ENCODE measurements at regions not wholly inside any gene's neighbourhood (a gene's known extent, or its start where the extent isn't known, plus 50 kb on each side); places are given as distances from the start of the nearest gene placed in this dataset.
"Not testable (repeated sequence)": the region's sequence is repeated elsewhere in the genome, so short reads cannot be mapped to it uniquely, and the experiment has no call there.

GRCh38 chr19:23984911-23985310 lies 70.2 kb downstream of the ZNF726 start:
- not testable (repeated sequence) for H3K9ac ChIP-seq (ENCODE audit: insufficient read length, low read depth); H3K27me3 ChIP-seq (ENCODE audit: insufficient read depth, insufficient read length); H3K36me3 ChIP-seq (ENCODE audit: insufficient read depth, insufficient read length, low read length); DNase-seq (ENCODE audit: low read depth, low spot score); H3K4me1 ChIP-seq (ENCODE audit: insufficient read depth, insufficient read length); H3K9me3 ChIP-seq (ENCODE audit: insufficient read depth, low read length); H3K4me3 ChIP-seq (ENCODE audit: insufficient read length, low read depth)

- H3K9me3 ChIP-seq (ENCODE audit: insufficient read depth, low read length) = no peaks in the 10 kb centered on the region
- TF ChIP-seq SUZ12 (IDR thresholded peaks at IDR 0.05; ENCODE audit: extremely low read depth, insufficient read depth, insufficient read length) (no peak), ZNF274 (IDR thresholded peaks at IDR 0.05; ENCODE audit: low read depth, low read length) (no peak), YY1 (IDR thresholded peaks at IDR 0.05; ENCODE audit: insufficient read depth, insufficient read length) (no peak)
- no peak for DNase-seq (ENCODE audit: low read depth, low spot score)
- H3K4me1 ChIP-seq (ENCODE audit: insufficient read depth, insufficient read length) = no peaks in the 10 kb centered on the region
- H3K4me3 ChIP-seq (ENCODE audit: insufficient read length, low read depth) = no peak overlapping the region
- no peaks in the 10 kb centered on the region for H3K36me3 ChIP-seq (ENCODE audit: insufficient read depth, insufficient read length, low read length)
- no peak overlapping the region for H3K9ac ChIP-seq (ENCODE audit: insufficient read length, low read depth)
- H3K27me3 ChIP-seq (ENCODE audit: insufficient read depth, insufficient read length) = no peaks in the 10 kb centered on the region
Measured at GRCh38 chr19:23986623-23987022, 71.9 kb downstream of the ZNF726 start.

- DNase-seq (ENCODE audit: low read depth, low spot score) = no peak
- no peaks in the 10 kb centered on the region for H3K9me3 ChIP-seq (ENCODE audit: insufficient read depth, low read length)
- no peak overlapping the region for H3K9ac ChIP-seq (ENCODE audit: insufficient read length, low read depth)
- H3K27me3 ChIP-seq (ENCODE audit: insufficient read depth, insufficient read length) = no peaks in the 10 kb centered on the region
- TF ChIP-seq ZNF274 (IDR thresholded peaks at IDR 0.05; ENCODE audit: low read depth, low read length) (no peak), YY1 (IDR thresholded peaks at IDR 0.05; ENCODE audit: insufficient read depth, insufficient read length) (no peak), SUZ12 (IDR thresholded peaks at IDR 0.05; ENCODE audit: extremely low read depth, insufficient read depth, insufficient read length) (no peak)
- no peak overlapping the region for H3K4me3 ChIP-seq (ENCODE audit: insufficient read length, low read depth)
- H3K4me1 ChIP-seq (ENCODE audit: insufficient read depth, insufficient read length) = no peaks in the 10 kb centered on the region
- no peaks in the 10 kb centered on the region for H3K36me3 ChIP-seq (ENCODE audit: insufficient read depth, insufficient read length, low read length)
Measured at GRCh38 chr19:23991170-23991569, 76.5 kb downstream of the ZNF726 start.

DNA sequence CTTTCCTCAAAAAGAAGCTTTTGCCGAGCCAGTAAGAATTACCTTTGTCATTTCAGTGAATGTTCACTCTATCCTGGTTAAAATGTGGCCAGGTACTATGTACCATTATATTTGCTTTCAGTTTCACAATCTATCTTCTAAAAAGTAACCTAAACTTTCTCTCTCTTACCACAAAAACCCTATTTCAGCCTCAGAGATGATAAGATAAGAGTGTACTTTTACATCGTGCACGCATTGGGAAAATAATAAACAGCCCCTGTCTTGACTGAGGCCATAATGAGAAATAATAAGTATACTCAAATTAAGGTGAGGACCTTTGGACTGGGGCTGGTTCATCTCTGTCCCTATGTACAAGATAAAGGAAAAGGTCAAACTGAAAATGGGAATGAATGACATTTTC lies 77.7 kb downstream of the ZNF726 start:
- peaks cover 10% of the 10 kb centered on the region for H3K9me3 ChIP-seq (ENCODE audit: insufficient read depth, low read length)
- H3K9ac ChIP-seq (ENCODE audit: insufficient read length, low read depth) = no peak overlapping the region
- H3K27me3 ChIP-seq (ENCODE audit: insufficient read depth, insufficient read length) = no peaks in the 10 kb centered on the region
- DNase-seq (ENCODE audit: low read depth, low spot score) = no peak
- H3K36me3 ChIP-seq (ENCODE audit: insufficient read depth, insufficient read length, low read length) = no peaks in the 10 kb centered on the region
- H3K4me3 ChIP-seq (ENCODE audit: insufficient read length, low read depth) = no peak overlapping the region
- H3K4me1 ChIP-seq (ENCODE audit: insufficient read depth, insufficient read length) = no peaks in the 10 kb centered on the region
- TF ChIP-seq YY1 (IDR thresholded peaks at IDR 0.05; ENCODE audit: insufficient read depth, insufficient read length) (no peak), SUZ12 (IDR thresholded peaks at IDR 0.05; ENCODE audit: extremely low read depth, insufficient read depth, insufficient read length) (no peak)

GRCh38 chr19:23993440-23993839 lies 78.8 kb downstream of the ZNF726 start:
- DNase-seq (ENCODE audit: low read depth, low spot score) = no peak
- Histone ChIP-seq H3K4me3 (ENCODE audit: insufficient read length, low read depth) (no peak overlapping the region), H3K9me3 (ENCODE audit: insufficient read depth, low read length) (peaks cover 21% of the 10 kb centered on the region), H3K36me3 (ENCODE audit: insufficient read depth, insufficient read length, low read length) (no peaks in the 10 kb centered on the region), H3K4me1 (ENCODE audit: insufficient read depth, insufficient read length) (no peaks in the 10 kb centered on the region), H3K27me3 (ENCODE audit: insufficient read depth, insufficient read length) (no peaks in the 10 kb centered on the region), H3K9ac (ENCODE audit: insufficient read length, low read depth) (no peak overlapping the region)
- TF ChIP-seq YY1 (IDR thresholded peaks at IDR 0.05; ENCODE audit: insufficient read depth, insufficient read length) (no peak), ZNF274 (IDR thresholded peaks at IDR 0.05; ENCODE audit: low read depth, low read length) (no peak), SUZ12 (IDR thresholded peaks at IDR 0.05; ENCODE audit: extremely low read depth, insufficient read depth, insufficient read length) (no peak)

- TF ChIP-seq SUZ12 (IDR thresholded peaks at IDR 0.05; ENCODE audit: extremely low read depth, insufficient read depth, insufficient read length) (no peak), YY1 (IDR thresholded peaks at IDR 0.05; ENCODE audit: insufficient read depth, insufficient read length) (no peak), ZNF274 (IDR thresholded peaks at IDR 0.05; ENCODE audit: low read depth, low read length) (no peak)
- Histone ChIP-seq H3K9ac (ENCODE audit: insufficient read length, low read depth) (no peak overlapping the region), H3K9me3 (ENCODE audit: insufficient read depth, low read length) (peaks cover 34% of the 10 kb centered on the region), H3K27me3 (ENCODE audit: insufficient read depth, insufficient read length) (no peaks in the 10 kb centered on the region), H3K4me1 (ENCODE audit: insufficient read depth, insufficient read length) (no peaks in the 10 kb centered on the region), H3K36me3 (ENCODE audit: insufficient read depth, insufficient read length, low read length) (no peaks in the 10 kb centered on the region), H3K4me3 (ENCODE audit: insufficient read length, low read depth) (no peak overlapping the region)
- DNase-seq (ENCODE audit: low read depth, low spot score) = peak; percentile 63
Measured at GRCh38 chr19:23996549-23996948, 81.9 kb downstream of the ZNF726 start.

DNA sequence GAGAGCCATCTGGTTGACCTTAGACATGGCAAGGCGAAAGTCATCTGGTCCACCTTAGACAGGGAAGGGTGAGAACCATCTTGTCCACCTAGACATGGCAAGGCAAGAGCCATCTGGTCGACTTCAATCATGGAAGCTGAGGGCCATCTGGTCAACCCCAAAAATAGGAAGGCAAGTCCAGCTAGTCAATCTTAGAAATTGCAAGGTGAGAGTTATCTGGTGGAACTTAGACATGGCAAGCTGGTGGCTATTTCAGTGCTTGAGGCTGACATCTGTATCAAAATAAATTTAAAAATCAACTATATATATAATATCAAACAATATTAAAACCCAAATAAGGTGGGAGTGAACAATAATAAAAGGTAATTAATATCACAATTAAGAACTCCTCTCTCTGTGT lies 83.9 kb downstream of the ZNF726 start:
- no peak for TF ChIP-seq YY1 (IDR thresholded peaks at IDR 0.05; ENCODE audit: insufficient read depth, insufficient read length)
- TF ChIP-seq ZNF274 (IDR thresholded peaks at IDR 0.05; ENCODE audit: low read depth, low read length) = no peak
- no peak for TF ChIP-seq SUZ12 (IDR thresholded peaks at IDR 0.05; ENCODE audit: extremely low read depth, insufficient read depth, insufficient read length)
- no peak overlapping the region for H3K9ac ChIP-seq (ENCODE audit: insufficient read length, low read depth)
- H3K36me3 ChIP-seq (ENCODE audit: insufficient read depth, insufficient read length, low read length) = no peaks in the 10 kb centered on the region
- no peak overlapping the region for H3K4me3 ChIP-seq (ENCODE audit: insufficient read length, low read depth)
- no peak for DNase-seq (ENCODE audit: low read depth, low spot score)
- peaks cover 34% of the 10 kb centered on the region for H3K9me3 ChIP-seq (ENCODE audit: insufficient read depth, low read length)
- H3K27me3 ChIP-seq (ENCODE audit: insufficient read depth, insufficient read length) = no peaks in the 10 kb centered on the region
- no peaks in the 10 kb centered on the region for H3K4me1 ChIP-seq (ENCODE audit: insufficient read depth, insufficient read length)
